ENCODE measurements at regions not wholly inside any gene's neighbourhood (a gene's known extent, or its start where the extent isn't known, plus 50 kb on each side); places are given as distances from the start of the nearest gene placed in this dataset.

DNA sequence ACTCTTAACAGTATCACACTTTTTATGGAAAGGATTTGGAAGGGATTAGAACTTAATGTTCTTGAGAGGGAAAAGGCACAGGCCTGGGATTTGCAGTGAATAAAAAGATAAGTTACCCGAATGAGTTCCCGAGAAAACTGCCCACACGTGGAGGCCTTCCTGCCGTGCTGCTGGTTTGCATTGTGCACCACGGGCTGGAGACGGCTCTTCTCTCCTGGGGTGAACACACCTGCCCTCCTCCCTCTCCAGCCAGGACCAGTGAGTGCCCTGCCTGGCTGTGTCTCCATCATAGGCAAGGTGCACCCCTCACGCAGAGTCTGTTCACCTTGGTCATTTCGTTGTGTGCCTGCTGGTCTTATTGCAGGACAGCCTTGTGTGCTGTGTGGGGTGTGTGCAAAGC, 336.3 kb upstream of the SHH start:
- no peaks in the 10 kb centered on the region for H4K20me1 ChIP-seq (ENCODE audit: insufficient read depth, low read length)
- TF ChIP-seq, protein P1, sequence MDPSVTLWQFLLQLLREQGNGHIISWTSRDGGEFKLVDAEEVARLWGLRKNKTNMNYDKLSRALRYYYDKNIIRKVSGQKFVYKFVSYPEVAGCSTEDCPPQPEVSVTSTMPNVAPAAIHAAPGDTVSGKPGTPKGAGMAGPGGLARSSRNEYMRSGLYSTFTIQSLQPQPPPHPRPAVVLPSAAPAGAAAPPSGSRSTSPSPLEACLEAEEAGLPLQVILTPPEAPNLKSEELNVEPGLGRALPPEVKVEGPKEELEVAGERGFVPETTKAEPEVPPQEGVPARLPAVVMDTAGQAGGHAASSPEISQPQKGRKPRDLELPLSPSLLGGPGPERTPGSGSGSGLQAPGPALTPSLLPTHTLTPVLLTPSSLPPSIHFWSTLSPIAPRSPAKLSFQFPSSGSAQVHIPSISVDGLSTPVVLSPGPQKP (IDR thresholded peaks at IDR 0.05; ENCODE audit: borderline replicate concordance, low read depth, low read length) = no peak
- TF ChIP-seq NFE2L2 (IDR thresholded peaks at IDR 0.05; ENCODE audit: low read depth, low read length) (no peak), RFX5 (IDR thresholded peaks at IDR 0.05; ENCODE audit: low read depth, low read length) (no peak), BHLHE40 (IDR thresholded peaks at IDR 0.05; ENCODE audit: low read depth, low read length) (no peak), CHD1 (IDR thresholded peaks at IDR 0.05; ENCODE audit: low read depth, low read length) (no peak), POLR2A (IDR thresholded peaks at IDR 0.05; ENCODE audit: low read depth, low read length) (no peak), MAFK (IDR thresholded peaks at IDR 0.05; ENCODE audit: low read depth, low read length) (no peak), MXI1 (IDR thresholded peaks at IDR 0.05; ENCODE audit: borderline replicate concordance, low read depth, low read length) (no peak), RCOR1 (IDR thresholded peaks at IDR 0.05; ENCODE audit: insufficient replicate concordance, low read length) (no peak)
- TF ChIP-seq, protein P2, sequence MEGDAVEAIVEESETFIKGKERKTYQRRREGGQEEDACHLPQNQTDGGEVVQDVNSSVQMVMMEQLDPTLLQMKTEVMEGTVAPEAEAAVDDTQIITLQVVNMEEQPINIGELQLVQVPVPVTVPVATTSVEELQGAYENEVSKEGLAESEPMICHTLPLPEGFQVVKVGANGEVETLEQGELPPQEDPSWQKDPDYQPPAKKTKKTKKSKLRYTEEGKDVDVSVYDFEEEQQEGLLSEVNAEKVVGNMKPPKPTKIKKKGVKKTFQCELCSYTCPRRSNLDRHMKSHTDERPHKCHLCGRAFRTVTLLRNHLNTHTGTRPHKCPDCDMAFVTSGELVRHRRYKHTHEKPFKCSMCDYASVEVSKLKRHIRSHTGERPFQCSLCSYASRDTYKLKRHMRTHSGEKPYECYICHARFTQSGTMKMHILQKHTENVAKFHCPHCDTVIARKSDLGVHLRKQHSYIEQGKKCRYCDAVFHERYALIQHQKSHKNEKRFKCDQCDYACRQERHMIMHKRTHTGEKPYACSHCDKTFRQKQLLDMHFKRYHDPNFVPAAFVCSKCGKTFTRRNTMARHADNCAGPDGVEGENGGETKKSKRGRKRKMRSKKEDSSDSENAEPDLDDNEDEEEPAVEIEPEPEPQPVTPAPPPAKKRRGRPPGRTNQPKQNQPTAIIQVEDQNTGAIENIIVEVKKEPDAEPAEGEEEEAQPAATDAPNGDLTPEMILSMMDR (conservative IDR thresholded peaks at IDR 0.05; ENCODE audit: low read depth, low read length) = no peak
- TF ChIP-seq, protein P3, sequence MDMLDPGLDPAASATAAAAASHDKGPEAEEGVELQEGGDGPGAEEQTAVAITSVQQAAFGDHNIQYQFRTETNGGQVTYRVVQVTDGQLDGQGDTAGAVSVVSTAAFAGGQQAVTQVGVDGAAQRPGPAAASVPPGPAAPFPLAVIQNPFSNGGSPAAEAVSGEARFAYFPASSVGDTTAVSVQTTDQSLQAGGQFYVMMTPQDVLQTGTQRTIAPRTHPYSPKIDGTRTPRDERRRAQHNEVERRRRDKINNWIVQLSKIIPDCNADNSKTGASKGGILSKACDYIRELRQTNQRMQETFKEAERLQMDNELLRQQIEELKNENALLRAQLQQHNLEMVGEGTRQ (IDR thresholded peaks at IDR 0.05; ENCODE audit: low read depth, low read length) = no peak
- H3K9me3 ChIP-seq (ENCODE audit: control insufficient read depth, insufficient read depth, low read length) = peaks cover 47% of the 10 kb centered on the region
- no peaks in the 10 kb centered on the region for H3K79me1 ChIP-seq (ENCODE audit: low read depth in 1 of 2, low read length in 2 of 2)
- no peak overlapping the region for H3K4ac ChIP-seq (ENCODE audit: low read depth, low read length)
- no peak overlapping the region for H3K4me2 ChIP-seq (ENCODE audit: low read depth, low read length)
- H2BK5ac ChIP-seq (ENCODE audit: low read depth, low read length, poor library complexity, severe bottlenecking) = no peak overlapping the region
- H2BK15ac ChIP-seq (ENCODE audit: low read depth, low read length) = no peak overlapping the region
- H3K27me3 ChIP-seq (ENCODE audit: control insufficient read depth, insufficient read depth, low read length) = no peaks in the 10 kb centered on the region
- dilution Hi-C loops (cut with HindIII; ENCODE audit: low sequenced_read_pairs, unreplicated experiment) = no loop called here
- no TSS peak for BruUV-seq (replicated peaks)
- no peaks in the 10 kb centered on the region for H3K36me3 ChIP-seq (ENCODE audit: control insufficient read depth, insufficient read depth, low read length)
- H2BK120ac ChIP-seq (ENCODE audit: low read depth, low read length) = no peak overlapping the region
- no peak overlapping the region for H4K91ac ChIP-seq (ENCODE audit: insufficient read depth, low read depth, low read length)
- H3K4me3 ChIP-seq (ENCODE audit: insufficient read depth, low read depth, low read length) = no peak overlapping the region
- intact Hi-C loops (cut with micrococcal nuclease) = no loop called here
- H4K8ac ChIP-seq (ENCODE audit: low read depth in 2 of 2, low read length in 2 of 2) = no peak overlapping the region
- H3K4me1 ChIP-seq (ENCODE audit: control insufficient read depth, insufficient read depth, low read length) = no peaks in the 10 kb centered on the region
- no peak overlapping the region for H3K18ac ChIP-seq (ENCODE audit: low read depth, low read length)
- no peak overlapping the region for H2AFZ ChIP-seq (replicated peaks; ENCODE audit: low read length, poor library complexity)
- ATAC-seq (ENCODE audit: low read depth) (no peak), DNase-seq (no peak)
- H2AK9ac ChIP-seq (replicated peaks; ENCODE audit: low read depth, low read length, poor library complexity) = no peak overlapping the region
- POLR2A ChIA-PET (ENCODE audit: unreplicated experiment) = no interaction called here
- H3K9ac ChIP-seq (ENCODE audit: low read depth, low read length) = no peak overlapping the region
- H4K5ac ChIP-seq (ENCODE audit: low read depth, low read length) = no peak overlapping the region
- H3K14ac ChIP-seq (replicated peaks; ENCODE audit: low read depth, low read length) = no peak overlapping the region
- no peak overlapping the region for H3K23ac ChIP-seq (ENCODE audit: low read depth, low read length)
- H3K56ac ChIP-seq (ENCODE audit: extremely low read depth, insufficient read depth, low read length) = no peak overlapping the region
- H3K27ac ChIP-seq (ENCODE audit: insufficient read depth, low read length) = no peak overlapping the region
- no peaks in the 10 kb centered on the region for H3K9me1 ChIP-seq (ENCODE audit: insufficient read depth, low read length)
- no peak overlapping the region for H2BK20ac ChIP-seq (ENCODE audit: low read depth, low read length)
- H2AK5ac ChIP-seq (ENCODE audit: low read depth, low read length) = no peak overlapping the region
- in situ Hi-C loops (cut with MboI; ENCODE audit: low sequenced_read_pairs) = no loop called here
- WGBS, 2 experiments (ENCODE audit: extremely low coverage in 2 of 2, insufficient read length in 1 of 2) = no CpG with 5 or more reads among the region's 8 CpGs
- CTCF ChIA-PET = no interaction called here
